GM21529 (cell line): ENCODE measurements at regions not wholly inside any gene's neighbourhood (a gene's known extent, or its start where the extent isn't known, plus 50 kb on each side); places are given as distances from the start of the nearest gene placed in this dataset.
A peak's percentile ranks its signal among the peaks of the same experiment; 100 is the strongest.

Experiments
- ATAC-seq: cut with Tn5 transposase; IDR thresholded peaks from one replicate; pipeline ENCODE4 v1.9.1; 2021; ENCODE audit not compliant: unreplicated experiment

DNA sequence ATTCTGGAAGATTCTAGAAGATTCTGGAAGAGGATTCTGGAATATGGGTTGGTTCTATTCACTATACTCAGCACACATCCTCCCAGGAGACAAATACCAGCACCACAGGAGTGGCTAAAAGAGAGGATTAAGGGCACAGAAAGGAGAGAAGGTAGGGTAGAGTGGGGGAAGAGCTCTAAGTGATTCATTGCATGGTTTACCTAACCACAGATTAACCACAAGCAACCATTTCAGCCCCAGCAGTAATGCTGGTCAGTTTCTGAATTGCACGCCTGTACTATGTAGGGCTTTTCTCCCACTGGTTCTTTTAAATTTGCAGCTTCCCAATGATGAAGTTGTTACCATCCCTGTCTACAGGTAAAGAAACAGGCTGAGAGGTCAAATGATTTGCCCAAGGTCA lies 192.7 kb upstream of the PMEPA1 start:
- ATAC-seq: peak; percentile 81

DNA sequence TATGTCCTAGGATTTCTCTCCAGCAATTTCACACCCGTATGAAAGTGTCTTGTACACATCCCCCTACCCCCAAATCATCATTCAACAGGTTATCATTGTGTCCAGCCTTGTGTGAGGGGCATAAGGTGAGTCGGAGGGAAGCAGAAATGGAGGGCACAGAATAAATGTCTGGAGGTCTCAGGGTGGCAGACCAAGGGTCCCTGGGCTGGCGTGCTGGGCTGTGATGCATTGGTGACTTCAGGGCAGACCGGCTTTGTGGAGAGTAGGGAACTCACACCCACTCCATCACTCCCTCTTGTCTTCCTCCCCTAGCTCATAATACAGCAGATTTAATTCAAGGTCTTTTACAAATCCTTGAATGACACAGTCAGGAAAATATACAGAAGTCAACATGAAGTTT lies 191.7 kb upstream of the PMEPA1 start:
- no peak for ATAC-seq

DNA sequence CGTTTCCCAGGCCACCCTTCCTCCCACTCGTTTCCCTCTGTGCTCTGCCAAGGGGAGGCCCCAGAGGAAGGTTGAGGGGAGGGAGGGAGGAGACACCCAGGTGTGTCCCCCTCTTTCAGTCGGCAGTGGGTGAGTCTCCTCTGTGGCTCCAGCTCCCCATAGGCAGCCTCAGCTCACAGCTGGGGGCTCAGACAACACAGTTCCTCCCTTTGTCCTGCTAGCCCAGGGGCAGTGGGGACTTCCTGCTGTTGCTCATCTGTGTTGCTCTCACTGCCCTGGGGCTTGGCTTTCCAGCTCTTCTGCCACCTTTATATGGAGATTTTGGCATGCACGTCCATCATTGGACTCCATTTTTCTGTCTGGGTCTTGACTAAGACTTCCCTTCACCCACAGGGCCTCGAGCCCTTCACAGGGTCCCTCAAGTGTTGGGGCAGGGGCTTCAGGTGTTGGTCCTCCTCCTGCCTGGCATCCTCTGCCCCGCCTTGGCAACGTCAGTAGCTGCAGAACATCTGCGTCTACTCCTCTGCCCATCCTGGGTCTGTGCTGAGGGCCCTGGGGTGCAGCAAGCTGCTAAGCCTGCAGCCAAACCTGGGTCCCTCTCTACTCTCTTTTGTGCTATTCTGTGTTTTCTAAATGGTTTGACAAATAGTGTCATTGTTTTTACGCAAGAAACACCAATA lies 190.6 kb upstream of the PMEPA1 start:
- ATAC-seq: no peak

DNA sequence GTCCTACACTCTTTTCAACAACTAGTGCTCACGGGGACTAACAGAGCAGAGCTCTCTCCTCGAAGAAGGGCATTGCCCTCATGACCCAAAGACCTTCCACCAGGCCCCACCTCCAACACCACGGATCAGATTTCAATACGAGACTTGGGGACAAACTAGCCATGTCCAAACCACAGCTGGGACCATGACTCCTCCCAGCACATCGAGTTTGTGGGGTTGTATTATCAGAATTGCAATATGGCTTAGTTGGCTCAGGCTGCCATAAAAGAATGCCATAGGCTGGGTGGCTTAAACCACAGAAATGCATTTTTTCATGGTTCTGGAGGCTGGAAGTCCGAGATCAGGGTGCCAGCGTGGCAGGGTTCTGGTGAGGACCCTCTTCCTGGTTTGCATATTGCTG lies 189.7 kb upstream of the PMEPA1 start:
- ATAC-seq: no peak

DNA sequence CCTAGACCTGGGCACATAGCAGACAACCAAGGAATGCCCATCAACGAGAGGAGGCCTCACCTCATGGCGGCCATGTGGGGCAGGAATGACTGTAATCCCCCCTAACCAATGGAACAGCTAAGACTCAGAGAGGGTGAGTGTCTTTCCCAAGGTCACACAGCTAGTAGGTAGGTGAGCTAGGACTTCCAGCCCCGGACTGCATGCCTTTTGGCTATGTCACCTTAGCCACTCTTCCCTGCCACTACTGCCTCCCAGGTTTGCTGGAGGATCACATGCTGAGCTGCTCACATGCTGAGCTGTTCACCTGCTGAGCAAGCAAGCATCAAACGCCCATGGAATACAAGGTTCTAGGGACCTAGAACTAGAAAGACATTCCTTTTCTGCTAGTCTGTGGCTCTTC lies 188.5 kb upstream of the PMEPA1 start:
- ATAC-seq: no peak

DNA sequence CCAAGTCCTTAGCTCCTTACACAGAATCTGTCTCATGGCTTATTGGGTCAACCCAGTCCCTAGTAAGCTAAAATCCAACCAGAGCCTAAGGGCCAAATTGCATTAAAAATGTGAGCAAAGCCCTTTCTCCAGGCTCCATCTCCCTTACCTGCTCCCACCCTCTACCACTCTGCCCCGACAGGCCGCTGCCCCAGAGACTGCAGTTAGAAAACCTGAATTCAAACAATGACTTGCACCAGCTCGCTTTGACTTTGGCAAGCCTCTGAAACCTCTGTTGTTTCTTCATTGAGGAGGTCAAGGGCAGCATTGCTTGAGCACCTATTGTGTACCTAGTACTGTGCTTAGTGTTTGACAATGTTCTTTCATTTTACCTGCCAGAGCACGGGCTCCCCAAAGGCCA lies 188.1 kb upstream of the PMEPA1 start:
- no peak for ATAC-seq

DNA sequence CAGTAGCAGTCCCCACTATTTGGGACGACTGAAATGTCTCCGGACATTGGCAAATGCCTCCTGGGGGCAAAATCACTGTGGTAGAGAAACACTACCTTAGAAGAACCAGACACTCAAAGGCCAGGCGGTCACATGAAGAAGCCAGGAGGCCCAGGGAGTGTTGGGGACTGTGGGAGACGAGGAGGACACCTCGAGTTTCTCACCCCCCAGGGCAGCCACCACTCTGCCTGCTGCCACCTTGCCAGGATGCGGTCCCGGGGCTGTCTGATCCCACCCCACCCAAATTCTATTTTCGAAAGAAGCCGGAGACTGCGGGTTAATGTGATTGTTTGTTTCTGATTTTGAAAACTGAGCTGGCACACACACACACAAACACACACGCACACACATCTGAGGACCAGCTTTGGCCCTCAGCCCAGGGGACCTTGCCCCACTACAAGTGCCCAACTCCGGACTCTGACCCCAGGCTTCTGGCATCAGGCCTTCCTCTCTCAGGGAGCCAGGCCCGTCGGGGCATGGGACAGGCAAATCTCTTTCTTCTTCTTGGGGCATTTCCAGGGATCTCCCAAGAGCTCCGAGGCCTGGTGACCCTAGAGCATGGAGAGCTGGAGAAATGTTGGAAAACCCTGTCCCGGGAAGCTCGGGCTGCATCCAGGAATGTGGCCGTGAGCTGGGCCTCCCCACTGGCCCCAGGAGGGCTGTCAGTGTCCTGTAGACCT lies 187.5 kb upstream of the PMEPA1 start:
- ATAC-seq: no peak

DNA sequence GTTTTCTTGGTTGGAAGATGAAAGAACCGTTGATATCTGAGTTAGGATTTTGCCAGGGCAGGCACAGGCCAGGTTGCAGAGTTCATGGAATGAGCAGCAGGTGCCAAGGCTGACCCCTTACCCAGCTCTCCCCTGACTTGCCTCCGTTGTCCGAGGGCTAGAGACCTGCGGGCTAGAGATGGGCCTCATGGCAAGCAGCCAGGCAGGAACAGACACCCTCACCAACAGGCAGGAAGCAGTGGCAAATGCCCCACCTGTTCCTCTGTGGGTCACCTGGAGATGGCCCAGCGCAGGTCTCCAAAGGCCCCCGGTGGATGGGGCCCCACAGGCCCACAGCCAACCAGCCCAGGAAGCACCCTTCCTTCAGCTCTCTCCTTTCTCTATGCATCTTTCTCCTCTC lies 186.7 kb upstream of the PMEPA1 start:
- no peak for ATAC-seq

DNA sequence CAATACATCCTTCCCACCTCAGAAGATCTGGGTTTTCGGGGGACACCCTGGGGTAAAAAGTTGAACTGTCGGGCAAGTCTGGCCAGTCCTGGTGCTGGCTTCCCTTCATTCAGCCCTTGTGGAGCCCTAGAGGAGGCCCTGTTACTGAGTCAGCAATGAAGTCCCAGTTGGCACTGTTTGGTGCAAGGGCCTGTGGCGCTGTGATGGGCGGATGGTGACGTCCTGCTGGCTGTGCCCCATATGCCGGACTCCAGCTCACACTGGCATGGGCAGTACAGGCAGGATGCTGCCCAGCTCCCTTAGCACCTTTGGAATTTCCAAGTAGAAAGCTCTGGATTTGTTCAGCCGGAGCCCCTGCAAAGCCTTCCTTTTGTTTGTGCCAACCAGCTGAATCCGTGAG lies 186.2 kb upstream of the PMEPA1 start:
- ATAC-seq: no peak

DNA sequence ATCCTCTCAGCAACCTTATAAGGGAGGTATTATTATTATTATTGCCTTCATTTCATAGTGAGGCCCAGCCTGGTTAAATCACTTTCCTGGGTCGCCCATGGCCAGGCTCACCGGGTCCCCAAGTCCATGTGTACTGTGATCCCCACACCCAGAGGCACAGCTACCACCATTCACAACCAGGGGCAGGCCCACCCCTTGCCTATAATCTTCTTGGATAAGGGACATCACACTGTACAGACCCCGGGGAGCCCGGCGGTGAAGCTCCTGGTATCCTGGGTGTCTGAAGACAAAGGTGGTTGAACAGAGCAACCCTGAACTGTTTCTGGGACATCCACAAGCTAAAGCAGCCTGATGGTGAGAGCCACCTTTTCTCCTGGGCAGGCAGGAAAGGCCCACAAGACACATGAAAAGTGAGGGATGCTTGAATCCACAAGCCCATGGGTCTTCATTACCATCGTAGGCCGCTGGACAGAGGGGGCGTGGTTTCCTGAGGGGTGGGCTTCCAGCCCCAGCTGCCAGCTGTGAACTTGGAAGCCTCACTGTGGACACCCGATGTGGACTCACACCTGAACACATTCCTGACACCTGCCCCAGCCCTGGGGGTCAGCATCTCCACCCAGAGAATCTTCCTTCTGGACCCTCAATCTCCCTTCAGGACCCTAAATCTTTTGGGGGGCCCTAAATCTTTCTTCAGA lies 185.5 kb upstream of the PMEPA1 start:
- no peak for ATAC-seq

DNA sequence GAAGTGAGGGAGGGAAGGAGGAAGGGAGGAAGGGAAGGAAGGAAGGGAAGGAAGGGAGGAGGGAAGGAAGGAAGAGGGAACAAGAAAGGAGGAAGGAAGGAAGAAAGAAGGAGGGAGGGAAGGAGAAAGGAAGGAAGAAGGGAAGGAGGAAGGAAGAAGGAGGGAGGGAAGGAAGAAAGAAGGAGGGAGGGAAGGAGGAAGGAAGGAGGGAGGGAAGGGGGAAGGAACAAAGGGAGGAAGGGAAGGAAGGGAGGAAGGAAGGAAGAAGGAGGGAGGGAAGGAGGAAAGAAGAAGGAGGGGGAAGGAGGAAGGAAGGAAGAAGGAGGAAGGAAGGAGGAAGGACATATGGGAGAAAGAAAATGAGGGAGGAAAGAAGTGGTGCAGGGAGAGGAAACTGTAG lies 184.7 kb upstream of the PMEPA1 start:
- no peak for ATAC-seq

DNA sequence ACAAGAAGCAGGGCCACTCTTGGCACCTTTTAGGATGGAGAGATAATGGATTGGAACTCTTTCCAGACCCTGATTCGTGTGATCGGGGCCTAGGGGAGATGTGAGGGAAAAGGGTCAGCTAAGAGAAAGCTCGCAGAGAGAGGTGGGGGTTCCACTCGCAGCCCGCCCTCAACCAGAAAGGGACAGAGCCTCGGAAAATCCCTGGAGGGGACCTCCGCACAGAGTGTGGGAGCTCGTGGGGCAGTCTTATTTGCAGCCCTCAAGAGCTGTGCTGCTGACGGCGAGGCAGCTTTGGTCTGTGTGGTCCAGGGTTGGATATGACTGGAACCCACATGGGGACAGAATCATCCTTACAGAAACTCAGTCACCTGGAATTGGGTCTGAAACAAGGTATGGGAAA lies 184.3 kb upstream of the PMEPA1 start:
- ATAC-seq: no peak

DNA sequence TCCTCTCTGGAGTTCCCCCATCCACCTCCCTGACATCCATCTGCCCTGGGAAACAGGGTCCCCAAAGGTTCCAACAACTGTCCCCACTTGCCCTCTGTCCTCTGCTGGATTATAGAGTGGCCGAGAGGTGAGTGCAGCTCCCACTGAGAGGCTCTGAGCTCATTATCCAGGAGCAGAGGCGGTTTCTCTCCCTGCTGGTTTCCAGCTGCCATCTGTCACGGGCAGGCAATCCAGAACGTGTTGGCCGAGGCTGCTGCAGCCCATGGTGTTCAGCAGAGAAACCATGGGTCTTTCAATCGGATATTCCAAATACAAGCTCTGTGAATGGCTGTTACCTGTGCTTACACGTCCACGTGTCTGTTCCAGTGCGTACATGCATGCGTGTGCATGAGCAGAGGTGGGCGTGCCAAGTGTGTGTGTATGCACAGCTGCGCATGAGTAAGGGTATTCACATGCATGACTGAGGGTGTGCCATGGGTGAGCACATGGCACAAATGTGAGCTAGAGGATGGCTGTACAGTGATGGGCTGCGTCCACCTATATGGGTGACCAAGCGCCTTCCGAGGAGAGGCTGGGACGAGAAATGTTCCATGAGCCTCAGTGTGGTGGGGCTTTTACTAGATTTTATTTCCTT lies 183.7 kb upstream of the PMEPA1 start:
- no peak for ATAC-seq

DNA sequence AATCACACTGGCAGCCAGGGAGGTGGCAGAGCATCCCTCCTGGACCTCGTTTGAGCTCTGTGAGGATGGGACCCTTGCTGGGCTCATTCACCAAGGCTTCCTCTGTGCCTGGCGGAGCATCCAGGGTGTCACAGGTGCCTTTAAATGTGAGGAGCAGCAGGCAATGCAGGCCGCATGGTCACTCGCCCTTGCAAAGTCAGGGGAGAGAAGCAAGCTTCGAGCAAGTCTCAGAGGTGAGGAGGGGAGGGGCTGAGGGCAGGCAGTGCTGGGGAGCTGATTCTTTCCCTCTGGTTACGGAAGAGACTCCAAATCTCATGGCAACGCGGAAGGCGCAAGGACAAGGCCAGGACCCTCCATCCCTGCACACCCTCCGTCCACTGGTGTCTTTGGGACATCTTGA lies 182.7 kb upstream of the PMEPA1 start:
- ATAC-seq: no peak

DNA sequence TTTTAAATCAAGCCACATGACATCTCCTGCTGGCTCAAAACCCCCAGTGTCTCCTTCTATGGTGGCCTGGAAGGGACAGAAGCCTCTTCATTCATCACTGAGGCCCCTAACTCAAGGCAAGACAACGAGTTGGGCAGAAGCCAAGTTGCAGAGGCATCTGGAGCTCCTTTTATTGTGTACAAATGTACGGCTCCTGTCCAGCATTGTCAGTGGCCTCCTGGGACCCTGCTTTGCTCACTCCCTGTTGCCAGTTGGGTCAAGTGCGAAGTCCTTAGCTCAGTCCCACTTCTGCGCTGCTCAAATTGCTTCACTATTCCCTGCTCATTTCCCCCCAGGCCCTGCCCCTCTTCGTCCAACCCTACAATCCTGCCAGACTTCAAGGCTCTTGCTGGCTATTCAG lies 181.2 kb upstream of the PMEPA1 start:
- no peak for ATAC-seq

DNA sequence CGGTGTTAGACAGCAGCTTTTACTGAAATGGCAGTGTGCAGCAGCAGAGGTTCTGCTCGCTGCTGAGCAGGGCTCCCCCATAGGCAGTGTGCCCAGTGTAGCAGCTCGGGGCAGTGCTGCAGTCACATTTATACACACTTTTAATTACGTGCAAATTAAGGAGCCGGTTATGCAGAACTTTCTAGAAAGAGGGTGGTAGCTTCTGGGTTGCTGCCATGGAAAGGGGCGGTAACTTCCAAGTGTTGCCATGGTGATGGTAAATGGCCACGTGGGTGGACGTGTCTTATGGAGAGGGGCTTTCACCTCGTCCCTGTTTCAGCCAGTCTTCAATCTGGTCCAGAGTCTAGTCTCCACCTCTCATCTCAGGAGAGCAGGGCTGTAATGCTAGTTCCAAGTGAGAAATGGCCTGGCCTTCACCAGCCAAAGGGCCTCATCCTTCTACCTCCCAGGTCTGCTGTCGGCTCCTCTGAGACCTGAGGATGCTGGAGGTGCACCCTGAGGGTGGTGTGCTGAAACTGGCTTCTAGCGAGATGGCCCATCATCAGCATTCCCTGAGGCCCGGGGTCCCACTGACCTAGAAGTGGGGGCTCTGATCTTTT lies 180.5 kb upstream of the PMEPA1 start:
- ATAC-seq: no peak

DNA sequence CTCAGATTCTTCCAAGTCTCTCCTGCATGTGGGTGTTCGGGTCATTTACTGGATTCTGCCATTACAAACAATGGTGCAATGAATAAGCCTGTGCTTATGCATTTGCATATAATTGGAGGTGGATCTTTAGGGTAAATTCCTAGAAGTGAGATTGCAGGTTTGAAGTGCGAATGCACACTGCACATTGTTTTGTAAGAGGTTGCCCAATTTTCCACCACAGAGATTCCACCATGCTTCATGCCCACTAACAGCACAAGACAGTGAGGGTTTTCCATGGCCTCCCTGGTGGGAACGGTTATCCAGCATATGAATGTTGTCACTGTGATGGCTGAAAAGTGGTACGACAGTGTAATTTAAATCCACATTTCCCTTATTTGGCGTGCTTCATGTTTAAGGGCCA lies 178.8 kb upstream of the PMEPA1 start:
- ATAC-seq: no peak

DNA sequence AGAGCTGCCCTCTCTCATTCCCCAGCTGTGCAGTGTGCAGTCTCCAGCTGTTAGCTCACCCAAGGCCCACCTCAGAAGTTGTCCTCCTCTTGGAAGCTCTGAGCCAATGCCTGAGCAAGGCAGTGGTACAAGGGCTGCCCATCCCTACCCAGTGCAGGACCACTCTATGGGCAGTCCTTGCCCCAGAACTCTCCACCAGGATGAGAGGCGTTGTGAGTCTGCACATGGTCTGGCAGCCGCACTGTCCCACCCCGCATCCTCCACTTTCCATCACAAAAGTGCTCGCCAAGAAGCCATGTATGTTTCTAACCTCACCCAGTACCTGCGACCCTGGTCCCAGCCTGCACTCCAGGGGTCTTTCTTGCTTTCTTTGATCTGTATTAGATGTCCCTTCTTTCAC lies 175.1 kb upstream of the PMEPA1 start:
- no peak for ATAC-seq

DNA sequence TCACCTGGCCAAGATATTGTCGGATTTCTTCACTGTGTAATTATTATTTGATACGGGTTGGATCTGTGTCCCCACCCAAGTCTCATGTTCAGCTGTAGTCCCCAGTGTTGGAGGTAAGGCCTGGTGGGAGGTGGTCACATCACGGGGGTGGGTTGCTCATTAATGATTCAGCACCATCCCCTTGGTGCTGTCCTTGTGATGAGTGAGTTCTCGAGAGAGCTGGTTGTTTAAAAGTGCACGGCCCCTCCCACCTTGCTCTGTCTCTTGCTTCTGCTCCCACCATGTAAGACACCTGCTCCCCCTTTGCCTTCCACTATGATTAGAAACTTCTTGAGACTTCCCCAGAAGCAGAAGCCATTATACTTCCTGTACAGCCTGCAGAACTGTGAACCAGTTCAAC lies 173.9 kb upstream of the PMEPA1 start:
- ATAC-seq: no peak

DNA sequence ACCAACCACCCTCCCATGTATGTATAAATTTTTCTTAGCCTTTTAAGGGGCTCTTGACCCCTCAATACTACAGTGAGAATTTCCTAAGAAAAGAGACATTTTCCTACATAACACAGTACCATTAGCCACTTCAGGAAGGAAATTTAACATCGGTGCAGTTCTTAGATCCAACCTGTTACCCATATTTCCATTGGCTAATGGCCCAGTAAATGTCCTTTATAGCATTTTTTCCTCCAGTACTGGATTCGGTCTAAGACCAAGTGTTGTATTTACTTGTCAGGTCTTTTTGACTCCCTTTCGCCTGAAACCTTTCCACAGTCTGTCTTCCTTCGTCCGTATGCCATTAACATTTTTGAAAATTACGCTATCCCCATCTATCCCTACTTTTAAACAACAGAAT lies 173.4 kb upstream of the PMEPA1 start:
- no peak for ATAC-seq

DNA sequence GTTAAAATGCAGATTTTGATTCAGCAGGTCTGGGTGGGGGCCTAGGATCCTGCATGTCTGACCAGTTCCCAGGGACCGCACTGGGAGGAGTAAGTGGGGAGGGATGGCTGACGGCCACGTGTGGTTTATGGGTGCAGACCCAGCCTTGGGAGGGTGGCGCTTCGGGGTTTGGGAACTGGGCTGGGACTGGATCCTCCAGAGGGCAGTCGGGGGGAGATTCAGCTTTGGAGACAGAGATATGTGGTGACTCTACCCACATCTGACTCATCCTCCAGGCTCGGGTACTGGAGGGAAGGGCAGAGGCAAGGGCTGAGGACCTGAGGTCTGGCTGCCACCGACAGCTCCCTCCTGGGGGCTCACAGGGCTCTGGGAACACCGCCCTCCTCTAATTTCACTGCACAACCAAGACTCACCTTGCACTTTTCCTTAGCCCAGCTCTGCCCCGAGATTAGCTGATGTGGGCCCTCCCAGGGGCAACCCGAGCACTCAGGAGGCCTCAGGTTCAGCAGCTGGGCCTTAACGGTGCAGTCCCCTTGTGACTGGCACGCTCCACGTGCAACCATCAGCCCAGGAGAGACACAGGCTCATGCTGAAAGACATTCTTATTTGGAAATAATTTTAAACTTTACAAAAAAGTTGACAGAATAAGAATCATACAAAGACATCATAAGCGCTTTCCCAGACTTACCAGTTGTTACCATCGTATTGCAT lies 172.8 kb upstream of the PMEPA1 start:
- no peak for ATAC-seq
